ENCODE measurements at regions not wholly inside any gene's neighbourhood (a gene's known extent, or its start where the extent isn't known, plus 50 kb on each side); places are given as distances from the start of the nearest gene placed in this dataset.
"Not testable (repeated sequence)": the region's sequence is repeated elsewhere in the genome, so short reads cannot be mapped to it uniquely, and the experiment has no call there.

DNA sequence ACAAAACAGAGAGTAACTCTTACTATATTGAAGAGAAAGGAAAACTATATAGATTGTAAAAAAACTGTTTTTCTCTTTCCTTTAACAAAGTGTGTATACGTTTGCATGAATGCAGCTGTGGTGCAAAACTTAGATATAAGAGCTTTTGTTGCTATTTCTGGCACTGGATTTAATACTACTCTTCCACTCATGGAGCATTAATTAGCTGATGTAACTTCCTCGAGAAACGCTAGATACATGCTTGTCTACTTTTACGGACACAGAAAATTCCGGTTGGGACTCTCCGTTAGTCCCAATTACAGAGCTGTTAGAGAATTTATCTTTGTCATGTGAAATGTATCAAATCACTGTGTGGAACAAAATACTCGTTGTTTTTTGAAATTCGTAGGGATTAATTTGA lies 135.5 kb downstream of the ZNF22 start:
- Mint-ChIP-seq H3K4me1 (no peaks in the 10 kb centered on the region), H3K36me3 (ENCODE audit: insufficient read depth) (no peaks in the 10 kb centered on the region), H3K27ac (ENCODE audit: low read depth) (no peak overlapping the region), H3K4me3 (no peak overlapping the region), H3K27me3 (no peaks in the 10 kb centered on the region), H3K9me3 (no peaks in the 10 kb centered on the region)
- ATAC-seq (replicated peaks; ENCODE audit: extremely low read depth, poor library complexity, severe bottlenecking) (no peak), DNase-seq (ENCODE audit: low spot score in 2 of 2) (no peak)

DNA sequence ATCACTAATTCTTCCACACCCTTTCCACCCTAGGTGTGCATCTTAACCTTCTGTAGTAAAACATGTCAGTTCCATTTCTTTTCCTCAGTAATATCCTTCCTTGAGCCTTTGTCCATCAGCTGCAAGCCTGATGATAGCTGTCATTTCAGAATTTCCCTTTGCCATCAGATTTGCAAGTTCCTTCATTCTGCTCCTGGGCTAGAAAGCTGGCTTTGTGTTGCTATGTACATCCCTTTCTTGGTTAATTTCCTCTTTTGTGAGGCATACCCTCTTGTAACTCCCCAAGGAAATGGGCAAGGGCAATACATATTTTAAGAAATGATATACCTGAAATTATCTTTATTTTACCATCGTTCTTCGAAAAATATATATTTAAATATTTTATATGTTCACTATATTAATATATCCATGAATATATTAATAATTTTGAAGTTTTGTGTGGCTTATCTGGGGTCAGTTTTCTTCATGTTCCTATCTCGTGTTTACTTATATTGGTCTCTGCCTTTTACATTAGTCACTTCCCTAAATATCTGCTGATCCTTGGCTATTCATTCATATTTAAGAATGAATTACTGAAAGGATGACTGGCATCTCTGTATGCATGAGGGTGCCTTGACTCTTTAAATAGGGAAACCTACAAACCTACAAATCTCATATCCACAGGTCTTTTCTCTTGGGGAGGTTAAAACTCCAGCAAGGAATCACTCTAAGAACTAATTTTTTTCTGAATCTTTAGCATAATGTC lies 143.8 kb downstream of the ZNF22 start:
- Mint-ChIP-seq H3K27ac (ENCODE audit: low read depth) (no peak overlapping the region), H3K36me3 (ENCODE audit: insufficient read depth) (peaks cover 2% of the 10 kb centered on the region)

DNA sequence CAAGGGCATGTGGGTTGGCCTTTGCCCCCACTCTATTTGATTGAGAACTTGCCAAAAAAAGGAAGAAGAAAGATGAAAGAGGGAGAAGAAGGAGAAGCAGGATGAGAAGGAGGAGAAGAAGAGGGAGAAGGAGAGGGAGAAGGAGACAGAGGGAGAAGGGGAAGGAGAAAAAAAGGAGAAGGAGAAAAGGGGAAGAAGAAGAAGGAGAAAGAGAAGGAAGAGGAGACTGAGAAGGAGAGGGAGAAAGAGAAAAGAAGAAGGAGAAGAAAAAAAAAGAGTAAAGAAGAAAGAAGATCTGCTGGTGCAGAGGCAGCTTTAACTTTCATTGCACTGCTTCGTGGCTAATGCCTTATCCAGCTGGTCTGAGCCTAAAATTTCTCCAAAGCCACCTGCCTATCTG lies 144.4 kb downstream of the ZNF22 start:
- not testable (repeated sequence) for H3K9me3 Mint-ChIP-seq; H3K27ac Mint-ChIP-seq (ENCODE audit: low read depth); H3K4me3 Mint-ChIP-seq; DNase-seq (ENCODE audit: low spot score in 2 of 2); ATAC-seq (replicated peaks; ENCODE audit: extremely low read depth, poor library complexity, severe bottlenecking); H3K4me1 Mint-ChIP-seq; H3K36me3 Mint-ChIP-seq (ENCODE audit: insufficient read depth)
- H3K27me3 Mint-ChIP-seq = peaks cover 31% of the 10 kb centered on the region

More for the DNA sequence above, 143.8 kb downstream of the ZNF22 start:
- ATAC-seq (replicated peaks; ENCODE audit: extremely low read depth, poor library complexity, severe bottlenecking) (no peak), DNase-seq (ENCODE audit: low spot score in 2 of 2) (no peak)
- no peaks in the 10 kb centered on the region for H3K9me3 Mint-ChIP-seq
- H3K4me3 Mint-ChIP-seq = no peak overlapping the region
- H3K4me1 Mint-ChIP-seq = no peaks in the 10 kb centered on the region
- H3K27me3 Mint-ChIP-seq = peaks cover 31% of the 10 kb centered on the region

DNA sequence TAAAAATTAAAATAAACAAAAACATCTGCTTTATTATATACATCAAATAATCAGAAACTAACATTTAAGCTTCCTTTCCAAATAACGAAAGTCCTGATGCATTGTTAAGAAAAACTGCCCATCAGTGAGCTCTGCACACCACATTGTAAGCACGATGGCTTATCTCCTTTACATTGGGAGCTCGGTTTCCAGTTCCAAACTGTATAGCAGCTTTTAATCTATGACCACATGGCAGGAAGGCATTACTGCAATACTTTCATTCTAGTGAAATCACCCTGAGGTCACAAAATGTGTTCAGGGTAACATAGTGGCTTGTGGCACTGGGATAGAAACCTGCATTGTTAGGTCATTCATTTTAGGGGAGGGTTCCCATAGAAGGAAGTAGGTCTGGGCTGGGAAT lies 146.3 kb downstream of the ZNF22 start:
- DNase-seq (ENCODE audit: low spot score in 2 of 2) (no peak), ATAC-seq (replicated peaks; ENCODE audit: extremely low read depth, poor library complexity, severe bottlenecking) (no peak)
- Mint-ChIP-seq H3K27me3 (peaks cover 31% of the 10 kb centered on the region), H3K4me3 (no peak overlapping the region), H3K4me1 (no peaks in the 10 kb centered on the region), H3K36me3 (ENCODE audit: insufficient read depth) (peaks cover 2% of the 10 kb centered on the region), H3K9me3 (no peaks in the 10 kb centered on the region), H3K27ac (ENCODE audit: low read depth) (no peak overlapping the region)

DNA sequence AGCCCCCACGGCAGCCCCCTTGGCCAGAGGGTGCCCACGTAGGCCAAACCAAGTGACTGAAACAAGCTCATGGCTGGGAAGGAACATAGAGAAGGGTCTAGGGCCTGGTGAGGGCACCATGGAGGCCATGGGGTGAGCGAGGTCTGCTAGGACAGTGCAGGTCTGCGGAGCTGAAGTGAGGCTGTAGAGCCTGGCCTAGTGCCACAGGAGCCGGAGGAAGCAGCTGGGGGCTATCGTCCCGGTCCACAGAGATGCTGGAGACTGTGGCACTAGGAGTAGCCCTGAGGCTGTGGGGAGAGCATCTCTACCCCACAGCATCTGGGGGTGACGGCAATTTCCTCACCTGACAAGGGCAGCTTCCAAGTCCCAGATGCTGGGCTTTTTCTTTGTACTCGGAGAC lies 150.3 kb downstream of the ZNF22 start:
- H3K4me3 Mint-ChIP-seq = no peak overlapping the region
- ATAC-seq (replicated peaks; ENCODE audit: extremely low read depth, poor library complexity, severe bottlenecking) (no peak), DNase-seq (ENCODE audit: low spot score in 2 of 2) (no peak)
- H3K4me1 Mint-ChIP-seq = no peaks in the 10 kb centered on the region
- H3K36me3 Mint-ChIP-seq (ENCODE audit: insufficient read depth) = no peaks in the 10 kb centered on the region
- H3K9me3 Mint-ChIP-seq = no peaks in the 10 kb centered on the region
- H3K27me3 Mint-ChIP-seq = peaks cover 17% of the 10 kb centered on the region
- no peak overlapping the region for H3K27ac Mint-ChIP-seq (ENCODE audit: low read depth)

DNA sequence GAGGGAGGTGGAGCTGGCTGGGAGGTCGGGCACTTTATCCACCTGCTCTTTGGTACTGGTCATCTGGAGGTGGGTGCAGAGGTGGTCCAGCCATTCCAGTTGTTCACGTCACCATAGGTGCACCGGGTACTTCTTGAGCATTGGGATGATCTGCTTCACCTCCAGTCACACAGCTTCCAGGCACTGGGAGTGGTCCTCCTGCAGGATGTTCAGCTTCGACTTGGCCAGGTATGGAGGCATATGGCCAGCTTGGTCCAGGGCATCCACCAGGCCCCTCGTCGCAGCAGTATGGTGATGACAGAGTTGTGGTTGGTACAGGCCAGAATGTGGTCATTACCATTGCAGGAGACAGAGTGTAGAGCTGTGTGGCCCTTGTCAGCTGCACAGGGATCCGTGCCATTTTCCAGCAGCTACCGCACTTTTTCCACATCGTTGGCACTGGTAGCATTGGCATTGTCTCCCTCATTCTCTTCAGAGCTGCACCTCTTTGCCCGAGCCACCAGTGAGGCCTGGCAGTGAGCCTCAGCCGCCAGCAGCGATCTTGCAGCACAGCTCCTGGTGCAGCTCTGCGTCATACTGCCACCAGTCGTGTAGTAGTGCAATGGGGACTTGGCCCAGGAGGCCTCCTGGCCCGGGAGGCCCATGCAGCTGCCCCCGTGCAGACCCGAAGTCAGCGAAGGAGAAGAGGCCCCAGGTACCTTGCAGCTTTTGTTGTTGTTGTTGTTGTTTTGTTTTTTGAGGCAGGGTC lies 150.9 kb downstream of the ZNF22 start:
- Mint-ChIP-seq H3K9me3 (no peaks in the 10 kb centered on the region), H3K4me3 (no peak overlapping the region), H3K27ac (ENCODE audit: low read depth) (no peak overlapping the region), H3K36me3 (ENCODE audit: insufficient read depth) (no peaks in the 10 kb centered on the region), H3K4me1 (no peaks in the 10 kb centered on the region), H3K27me3 (peaks cover 23% of the 10 kb centered on the region)
- no peak for DNase-seq (ENCODE audit: low spot score in 2 of 2)
- ATAC-seq (replicated peaks; ENCODE audit: extremely low read depth, poor library complexity, severe bottlenecking) = no peak

DNA sequence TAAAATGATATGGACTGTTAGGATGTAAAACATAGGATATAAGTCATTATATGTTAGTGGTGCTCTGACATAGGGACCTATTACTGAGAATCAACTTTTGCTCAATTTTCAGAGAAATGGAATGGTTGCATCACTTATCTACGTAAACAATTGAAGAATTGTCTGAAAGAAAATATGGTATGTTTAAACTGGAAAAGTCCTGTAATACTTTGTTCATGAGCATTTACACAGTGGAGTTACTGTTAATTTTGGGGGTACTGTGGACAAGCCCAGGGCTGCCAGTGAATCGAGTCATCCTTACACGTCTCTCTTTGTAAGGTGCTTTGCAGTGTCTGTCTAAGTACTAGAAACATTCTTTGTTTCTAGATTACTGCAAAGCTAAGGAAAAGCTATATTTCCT lies 152.0 kb downstream of the ZNF22 start:
- Mint-ChIP-seq H3K4me1 (no peaks in the 10 kb centered on the region), H3K9me3 (no peaks in the 10 kb centered on the region), H3K36me3 (ENCODE audit: insufficient read depth) (no peaks in the 10 kb centered on the region), H3K27ac (ENCODE audit: low read depth) (no peak overlapping the region), H3K27me3 (peaks cover 27% of the 10 kb centered on the region), H3K4me3 (no peak overlapping the region)
- DNase-seq (ENCODE audit: low spot score in 2 of 2) (no peak), ATAC-seq (replicated peaks; ENCODE audit: extremely low read depth, poor library complexity, severe bottlenecking) (no peak)

DNA sequence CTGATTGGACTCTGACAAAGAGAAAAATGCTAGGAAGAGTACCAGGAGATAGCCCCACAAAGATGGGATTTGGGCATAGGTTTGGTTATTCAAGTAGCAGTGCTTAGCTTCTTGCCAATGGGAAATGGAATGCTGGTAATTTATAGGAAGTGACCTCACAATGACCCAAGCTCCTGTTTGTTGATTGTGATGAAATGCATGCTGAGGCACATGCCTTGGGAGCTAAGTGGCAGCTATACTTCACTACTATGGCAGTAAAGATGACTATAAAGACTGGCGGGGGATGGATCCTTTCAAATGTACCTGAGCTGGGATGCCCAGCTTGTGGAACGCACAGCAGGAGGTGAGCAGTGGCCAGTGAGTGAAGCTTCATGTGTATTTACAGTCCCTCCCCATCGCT lies 153.8 kb downstream of the ZNF22 start:
- Mint-ChIP-seq H3K27ac (ENCODE audit: low read depth) (no peak overlapping the region), H3K9me3 (no peaks in the 10 kb centered on the region), H3K4me3 (no peak overlapping the region), H3K27me3 (peaks cover 27% of the 10 kb centered on the region), H3K36me3 (ENCODE audit: insufficient read depth) (no peaks in the 10 kb centered on the region), H3K4me1 (no peaks in the 10 kb centered on the region)
- ATAC-seq (replicated peaks; ENCODE audit: extremely low read depth, poor library complexity, severe bottlenecking) = no peak
- no peak for DNase-seq (ENCODE audit: low spot score in 2 of 2)

DNA sequence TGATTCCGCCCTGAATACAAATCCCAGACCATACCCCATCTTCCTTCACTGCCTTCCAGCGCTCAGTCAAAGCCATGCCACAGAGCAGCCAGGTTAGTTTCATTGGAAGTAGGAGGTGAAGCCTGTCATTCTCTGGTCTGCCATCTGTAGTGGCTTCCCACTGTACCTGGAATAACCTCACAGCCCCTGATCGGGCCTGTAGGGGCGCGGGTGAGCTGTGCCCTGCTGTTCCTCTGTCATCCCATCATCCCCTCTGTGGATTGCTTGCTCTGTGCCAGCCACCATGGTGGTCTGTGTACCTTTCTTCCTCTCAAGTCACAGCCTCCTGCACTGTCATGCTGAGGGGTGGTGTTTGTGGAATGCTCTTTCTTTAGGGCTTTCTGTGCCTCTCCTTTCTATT lies 155.1 kb downstream of the ZNF22 start:
- Mint-ChIP-seq H3K4me1 (no peaks in the 10 kb centered on the region), H3K9me3 (no peaks in the 10 kb centered on the region), H3K4me3 (no peak overlapping the region), H3K27ac (ENCODE audit: low read depth) (no peak overlapping the region), H3K27me3 (peaks cover 27% of the 10 kb centered on the region), H3K36me3 (ENCODE audit: insufficient read depth) (no peaks in the 10 kb centered on the region)
- no peak for ATAC-seq (replicated peaks; ENCODE audit: extremely low read depth, poor library complexity, severe bottlenecking)
- no peak for DNase-seq (ENCODE audit: low spot score in 2 of 2)

DNA sequence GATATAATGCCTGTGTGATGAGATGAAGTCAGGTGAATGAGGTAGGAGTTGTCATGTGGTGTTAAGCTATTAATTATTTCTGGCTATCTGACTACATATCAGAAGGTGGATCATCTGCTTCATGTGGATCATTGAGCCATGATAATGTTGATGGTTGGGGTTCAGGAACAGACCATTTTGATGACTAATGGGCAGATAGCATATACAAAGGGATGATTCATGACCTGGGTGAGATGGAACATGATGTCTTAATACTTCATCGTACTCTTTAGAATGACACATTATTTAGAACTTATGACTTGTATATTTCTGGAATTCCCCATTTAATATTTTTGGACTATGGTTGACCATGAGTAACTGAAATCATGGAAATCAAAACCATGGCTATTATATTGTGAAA lies 155.1 kb downstream of the OR13A1 start:
- DNase-seq (ENCODE audit: low spot score in 2 of 2) (no peak), ATAC-seq (replicated peaks; ENCODE audit: extremely low read depth, poor library complexity, severe bottlenecking) (no peak)
- Mint-ChIP-seq H3K4me1 (no peaks in the 10 kb centered on the region), H3K4me3 (no peak overlapping the region), H3K36me3 (ENCODE audit: insufficient read depth) (no peaks in the 10 kb centered on the region), H3K27ac (ENCODE audit: low read depth) (no peak overlapping the region), H3K27me3 (peaks cover 30% of the 10 kb centered on the region), H3K9me3 (no peaks in the 10 kb centered on the region)

DNA sequence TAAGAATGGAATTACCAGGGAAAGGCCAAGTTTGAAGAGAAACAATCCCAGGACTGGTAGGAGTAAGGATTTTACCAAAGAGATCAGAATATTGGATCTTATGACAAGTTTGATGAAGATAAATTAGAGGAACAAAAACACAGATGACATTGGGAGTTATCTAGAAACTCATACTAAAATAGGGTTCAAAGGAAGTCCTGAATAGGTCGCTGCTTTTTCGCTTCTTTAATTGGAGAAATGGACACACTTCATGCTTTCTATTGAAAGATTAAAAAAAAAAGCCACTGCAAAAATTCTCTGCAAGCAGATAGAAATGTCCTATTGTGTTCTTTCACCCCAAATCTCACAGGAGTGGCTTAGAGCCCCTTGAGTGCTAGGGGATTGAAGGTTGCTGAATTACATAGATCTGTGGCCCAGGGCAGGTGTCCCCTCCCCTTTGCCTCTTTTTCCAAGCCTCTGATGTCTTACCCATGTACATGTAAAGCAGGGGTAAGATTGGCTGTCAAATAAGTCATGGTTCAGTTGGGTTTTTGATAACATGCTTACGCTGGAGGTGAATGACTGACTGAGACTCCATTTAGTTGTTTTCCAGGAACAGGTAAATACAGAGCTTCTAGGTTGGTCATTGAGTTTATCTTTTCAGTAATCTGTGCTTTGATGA lies 152.0 kb downstream of the OR13A1 start:
- Mint-ChIP-seq H3K4me1 (no peaks in the 10 kb centered on the region), H3K27me3 (peaks cover 13% of the 10 kb centered on the region), H3K27ac (ENCODE audit: low read depth) (no peak overlapping the region), H3K36me3 (ENCODE audit: insufficient read depth) (no peaks in the 10 kb centered on the region), H3K4me3 (no peak overlapping the region), H3K9me3 (no peaks in the 10 kb centered on the region)
- no peak for ATAC-seq (replicated peaks; ENCODE audit: extremely low read depth, poor library complexity, severe bottlenecking)
- no peak for DNase-seq (ENCODE audit: low spot score in 2 of 2)

DNA sequence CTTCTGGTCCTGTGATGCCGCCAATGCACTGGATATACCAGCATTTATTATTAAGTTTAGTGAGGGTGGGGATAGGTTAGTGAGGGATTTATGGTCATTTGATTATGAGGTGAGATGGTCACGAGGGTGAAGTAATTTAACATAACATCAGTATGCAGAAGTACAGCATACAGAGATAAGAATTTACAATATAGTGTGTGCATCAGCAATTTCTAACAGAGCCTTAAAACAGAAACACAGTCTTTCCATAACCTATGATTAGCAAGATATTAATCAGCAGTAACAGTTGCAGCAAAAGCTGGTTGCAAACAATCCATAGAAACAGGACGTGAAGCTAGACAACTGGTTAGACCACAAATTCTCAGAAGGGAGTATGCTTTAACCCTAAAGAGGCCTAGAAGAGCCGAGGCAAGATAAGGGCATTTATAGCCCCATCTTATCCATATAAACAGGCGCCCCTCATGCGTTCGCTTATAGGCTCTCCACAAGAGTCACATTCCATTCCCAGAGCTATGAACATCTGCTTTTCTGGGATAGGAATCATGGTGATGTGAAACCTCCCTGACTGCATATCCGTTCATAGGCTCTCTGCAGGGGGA lies 139.8 kb downstream of the OR13A1 start:
- not testable (repeated sequence) for H3K4me1 Mint-ChIP-seq; DNase-seq (ENCODE audit: low spot score in 2 of 2); H3K27ac Mint-ChIP-seq (ENCODE audit: low read depth); H3K9me3 Mint-ChIP-seq; H3K36me3 Mint-ChIP-seq (ENCODE audit: insufficient read depth); ATAC-seq (replicated peaks; ENCODE audit: extremely low read depth, poor library complexity, severe bottlenecking); H3K4me3 Mint-ChIP-seq
- peaks cover 39% of the 10 kb centered on the region for H3K27me3 Mint-ChIP-seq
